RCC 7860 (cell line): ENCODE measurements at regions not wholly inside any gene's neighbourhood (a gene's known extent, or its start where the extent isn't known, plus 50 kb on each side); places are given as distances from the start of the nearest gene placed in this dataset.

Experiments used
- DNase-seq: peaks from one replicate; pipeline ENCODE4 v3.0.0-alpha.2; 2015; ENCODE audit warnings: low spot score
- FAIRE-seq: peaks from 2 replicates; lab custom pipeline; 2012; peaks lifted over from hg19 to GRCh38; lab: Jason Lieb, UNC

DNA sequence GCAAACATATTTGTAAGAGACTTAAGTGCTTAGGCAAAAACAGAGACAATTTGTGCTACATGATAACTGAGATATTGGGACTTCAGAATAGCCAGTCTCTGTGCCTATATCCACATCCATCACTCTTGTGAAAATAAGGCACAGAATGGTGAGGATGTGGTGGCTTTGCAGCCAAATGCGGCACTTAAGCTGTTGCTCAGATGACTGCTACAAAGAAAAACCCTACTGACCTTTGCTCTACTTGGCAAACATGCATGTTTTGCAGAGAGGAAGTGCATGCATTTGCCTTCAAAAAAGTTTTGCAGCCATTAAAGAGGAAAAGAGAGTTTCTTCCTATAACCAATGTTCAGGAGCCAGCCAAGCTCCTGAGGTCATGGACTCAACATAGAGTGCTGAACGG, 675.0 kb upstream of the KIRREL3 start:
- no peak for FAIRE-seq
- no peak for DNase-seq

DNA sequence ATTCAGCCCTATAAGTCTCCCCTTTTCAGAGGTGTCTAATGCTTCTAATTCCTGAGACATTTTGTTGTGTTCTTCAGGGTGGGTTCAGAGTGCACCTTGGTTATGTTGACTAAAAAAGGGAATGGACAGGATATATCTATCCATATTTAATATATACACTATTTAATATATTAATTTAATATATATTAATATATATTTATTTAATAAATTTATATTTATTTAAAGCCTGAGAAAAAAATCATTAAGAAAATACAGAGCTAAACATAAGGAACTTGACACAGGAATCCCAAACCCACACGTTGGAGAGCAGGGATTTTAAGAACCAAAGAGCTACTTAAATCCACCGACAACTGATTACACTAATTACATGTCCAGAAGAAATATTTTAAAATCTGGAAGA, 674.2 kb upstream of the KIRREL3 start:
- FAIRE-seq (no peak), DNase-seq (no peak)

DNA sequence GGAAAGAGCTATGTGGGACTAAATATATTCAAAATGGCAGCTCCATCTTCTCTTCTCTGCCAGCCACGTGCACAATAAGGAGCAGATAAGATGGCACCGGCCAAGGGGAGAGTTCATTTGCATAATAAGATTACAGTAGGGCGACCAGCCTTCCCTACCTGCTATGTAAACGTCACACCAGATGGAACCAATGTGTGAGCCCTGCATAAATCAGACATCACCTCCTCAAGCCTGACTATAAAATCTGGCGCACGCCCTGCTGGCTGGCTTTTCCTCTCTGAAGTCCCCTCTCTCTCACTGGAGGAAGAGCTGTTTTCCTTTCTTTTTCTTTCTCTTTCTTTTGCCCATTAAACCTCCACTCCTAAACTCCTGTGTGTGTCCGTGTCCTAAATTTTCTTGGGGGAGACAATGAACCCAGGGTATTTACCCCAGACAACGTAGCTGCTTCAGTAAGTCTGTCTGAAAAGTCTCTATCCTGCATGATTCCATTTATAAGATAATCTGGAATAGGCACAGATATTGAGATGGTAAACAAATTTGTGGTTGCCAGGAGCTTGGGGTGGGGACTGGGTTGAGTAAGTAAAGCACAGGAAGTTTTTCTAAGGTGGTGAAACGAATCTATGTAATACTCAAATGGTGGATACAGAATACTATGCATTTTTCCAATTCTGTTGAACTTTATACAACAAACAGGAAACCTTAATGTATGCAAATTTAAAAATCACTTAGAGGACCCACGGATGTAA, 670.0 kb upstream of the KIRREL3 start:
- DNase-seq (no peak), FAIRE-seq (no peak)

DNA sequence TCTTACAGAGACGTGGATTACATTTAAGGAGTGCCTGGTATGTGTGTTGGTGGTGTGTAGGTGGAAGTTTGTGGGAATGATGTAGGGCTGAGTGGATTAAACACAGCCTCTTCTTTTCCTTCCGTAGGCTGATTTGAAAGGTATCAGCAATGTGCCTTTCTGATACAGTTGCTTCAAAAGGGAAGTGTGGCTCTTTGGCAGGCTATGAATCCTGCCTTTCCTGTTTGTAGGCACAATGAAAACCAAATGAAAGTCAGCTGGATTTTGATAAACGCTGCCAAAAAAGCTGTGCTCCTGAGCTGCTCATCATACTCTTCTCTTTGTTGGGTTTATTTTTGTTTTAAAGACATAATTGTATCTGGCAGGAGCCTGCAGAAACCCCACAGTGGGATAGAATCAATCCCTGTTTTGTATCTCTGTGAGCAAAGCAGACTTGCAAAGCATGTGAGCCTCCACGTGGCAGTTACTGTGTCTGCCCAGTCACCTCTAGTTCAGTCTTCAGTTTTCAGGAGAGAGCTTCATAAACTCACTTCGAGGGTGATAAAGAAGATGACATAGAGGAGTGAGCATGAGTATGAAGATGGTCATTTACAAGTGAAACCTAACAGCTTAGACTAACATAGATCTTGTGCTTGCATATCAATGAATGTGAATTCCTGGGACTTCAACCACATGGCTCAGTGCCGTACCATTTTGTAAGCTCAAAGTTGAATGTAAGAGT, 655.7 kb upstream of the KIRREL3 start:
- DNase-seq (no peak), FAIRE-seq (no peak)

DNA sequence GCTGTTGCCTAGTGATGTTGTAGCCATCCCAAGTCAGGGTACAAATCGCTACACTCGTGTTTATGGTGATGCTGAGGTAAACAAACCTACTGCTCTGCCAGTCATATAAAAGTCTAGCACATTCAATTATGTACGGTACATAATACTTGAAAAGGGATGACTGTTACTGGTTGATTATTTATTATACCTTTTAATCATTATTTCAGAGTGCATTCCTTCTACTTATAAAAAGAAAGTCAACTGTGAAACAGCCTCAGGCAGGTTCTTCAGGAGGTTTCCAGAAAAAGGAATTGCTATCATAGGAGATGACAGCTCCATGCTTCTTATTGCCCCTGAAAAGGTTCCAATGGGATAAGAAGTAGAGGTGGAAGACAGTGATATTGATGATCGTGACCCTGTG, 652.5 kb upstream of the KIRREL3 start:
- FAIRE-seq: no peak

DNA sequence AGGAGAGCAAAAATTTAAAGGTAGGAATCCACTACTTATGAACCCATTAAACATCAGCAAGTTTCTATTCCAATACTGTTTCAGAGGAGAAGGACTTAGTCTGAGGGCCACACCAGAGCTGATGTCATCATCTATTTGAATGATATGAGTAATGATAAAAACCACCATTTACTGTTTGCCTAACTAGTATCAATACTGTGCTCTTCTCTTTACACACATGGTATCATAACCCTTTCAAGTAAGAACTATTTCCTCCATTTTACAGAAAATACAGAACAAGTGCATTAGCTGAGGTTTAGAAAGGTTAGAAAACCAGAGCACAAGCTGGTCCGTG, 651.3 kb upstream of the KIRREL3 start:
- no peak for FAIRE-seq
- DNase-seq: no peak

More for the DNA sequence above, 652.5 kb upstream of the KIRREL3 start:
- DNase-seq: no peak

DNA sequence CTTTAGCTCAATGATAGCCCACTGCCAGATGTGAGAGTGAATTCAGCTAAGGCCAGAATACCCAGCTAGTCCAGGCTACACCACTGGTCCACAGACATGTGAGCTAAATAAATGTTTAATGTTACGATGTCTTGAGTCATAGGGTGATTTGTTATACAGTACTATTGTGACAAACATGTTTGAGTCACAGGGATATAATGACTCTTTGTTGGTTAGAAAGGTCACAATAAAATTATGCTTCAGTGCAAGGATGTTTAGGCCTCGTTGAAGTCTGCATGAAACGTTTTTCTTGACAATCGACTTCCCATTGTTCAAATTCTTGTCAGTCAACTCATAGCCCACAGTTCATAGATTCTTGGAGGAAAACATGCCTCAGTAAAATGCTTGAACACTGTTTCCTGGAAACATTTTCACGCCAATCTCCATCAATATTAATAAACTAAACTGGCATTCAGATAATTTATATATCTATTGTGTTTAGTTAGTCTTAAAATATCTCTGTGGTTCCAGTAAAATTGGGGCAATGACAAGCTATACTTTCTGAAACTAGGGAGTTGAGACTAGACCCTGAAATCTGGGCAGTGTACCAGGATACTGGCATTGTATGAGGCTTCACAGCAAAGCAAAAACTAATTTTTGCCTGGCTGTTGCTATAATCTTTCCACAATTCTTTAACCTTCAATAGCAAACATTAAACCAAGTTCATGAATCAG, 650.8 kb upstream of the KIRREL3 start:
- FAIRE-seq: no peak
- no peak for DNase-seq

DNA sequence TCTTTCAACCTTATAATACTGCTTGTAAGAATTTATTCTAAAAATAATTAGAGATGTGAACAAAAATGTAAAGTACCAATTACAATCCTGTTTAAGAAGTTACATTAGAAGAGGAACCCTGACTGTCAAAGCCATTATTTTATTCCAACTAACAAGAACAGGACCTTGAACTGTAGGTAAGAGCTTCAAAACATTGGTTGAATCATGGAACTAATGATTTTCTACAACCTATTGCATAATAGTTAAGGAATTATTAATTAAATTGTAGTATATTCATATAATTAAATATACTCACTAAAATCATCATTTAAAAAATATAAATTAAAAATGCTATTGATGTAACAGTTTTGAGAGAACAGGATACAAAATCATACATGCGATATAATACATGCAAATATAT, 649.4 kb upstream of the KIRREL3 start:
- no peak for FAIRE-seq

DNA sequence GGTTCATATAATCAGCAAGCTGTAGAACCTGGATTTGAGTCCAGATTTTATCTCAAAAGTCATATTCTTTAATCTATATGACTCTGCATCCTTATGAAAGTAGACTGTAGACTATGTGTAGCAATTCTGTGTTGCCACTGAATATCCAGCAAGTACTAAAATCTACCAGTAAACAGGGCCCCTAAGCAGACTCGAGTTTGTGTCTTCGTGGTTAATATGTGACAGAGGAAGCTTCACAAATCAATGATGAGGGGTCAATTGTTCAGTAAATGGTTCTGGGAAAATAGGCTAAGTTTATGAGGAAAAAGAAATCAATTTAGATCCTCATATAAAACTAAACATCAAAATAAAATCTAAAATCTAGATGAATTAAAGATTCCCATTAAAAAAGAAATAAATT, 648.5 kb upstream of the KIRREL3 start:
- DNase-seq: no peak
- FAIRE-seq: no peak

More for the DNA sequence above, 649.4 kb upstream of the KIRREL3 start:
- no peak for DNase-seq

DNA sequence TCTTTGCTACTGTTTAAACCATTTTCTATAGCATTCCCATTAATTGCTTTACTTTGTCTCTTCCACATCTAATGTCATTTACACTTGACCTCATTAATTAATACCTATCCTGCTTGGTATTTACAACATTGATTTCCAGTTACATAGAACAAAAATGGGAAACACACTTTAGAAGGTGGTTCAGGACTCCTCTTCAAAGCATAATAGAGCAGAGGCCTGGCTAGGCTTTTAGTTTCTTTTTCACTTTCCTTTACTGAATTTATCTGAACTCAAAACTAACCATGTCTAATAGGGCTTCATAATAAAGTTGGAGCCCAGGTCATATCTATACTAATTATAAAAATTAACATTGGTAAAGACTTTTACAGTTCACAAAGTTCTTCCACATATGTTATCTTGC, 648.0 kb upstream of the KIRREL3 start:
- FAIRE-seq (no peak), DNase-seq (no peak)

DNA sequence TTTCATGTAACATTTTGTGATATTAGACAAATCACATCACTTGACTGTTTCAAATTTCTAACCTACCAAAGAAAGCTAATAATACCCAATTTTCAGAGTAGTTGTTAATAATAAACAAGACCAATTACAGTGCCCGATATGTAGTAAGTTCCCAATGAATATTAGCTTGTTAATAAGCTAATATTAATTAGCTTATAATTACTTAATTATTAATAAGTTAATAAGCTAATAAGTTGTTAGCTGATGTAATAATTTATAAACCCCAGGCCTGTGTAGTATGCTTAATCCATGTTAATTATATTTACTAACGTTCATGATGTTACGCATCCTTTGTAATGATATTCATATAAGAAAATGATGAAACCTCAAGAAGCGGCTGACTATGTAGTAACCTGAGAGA, 643.8 kb upstream of the KIRREL3 start:
- FAIRE-seq (no peak), DNase-seq (no peak)

DNA sequence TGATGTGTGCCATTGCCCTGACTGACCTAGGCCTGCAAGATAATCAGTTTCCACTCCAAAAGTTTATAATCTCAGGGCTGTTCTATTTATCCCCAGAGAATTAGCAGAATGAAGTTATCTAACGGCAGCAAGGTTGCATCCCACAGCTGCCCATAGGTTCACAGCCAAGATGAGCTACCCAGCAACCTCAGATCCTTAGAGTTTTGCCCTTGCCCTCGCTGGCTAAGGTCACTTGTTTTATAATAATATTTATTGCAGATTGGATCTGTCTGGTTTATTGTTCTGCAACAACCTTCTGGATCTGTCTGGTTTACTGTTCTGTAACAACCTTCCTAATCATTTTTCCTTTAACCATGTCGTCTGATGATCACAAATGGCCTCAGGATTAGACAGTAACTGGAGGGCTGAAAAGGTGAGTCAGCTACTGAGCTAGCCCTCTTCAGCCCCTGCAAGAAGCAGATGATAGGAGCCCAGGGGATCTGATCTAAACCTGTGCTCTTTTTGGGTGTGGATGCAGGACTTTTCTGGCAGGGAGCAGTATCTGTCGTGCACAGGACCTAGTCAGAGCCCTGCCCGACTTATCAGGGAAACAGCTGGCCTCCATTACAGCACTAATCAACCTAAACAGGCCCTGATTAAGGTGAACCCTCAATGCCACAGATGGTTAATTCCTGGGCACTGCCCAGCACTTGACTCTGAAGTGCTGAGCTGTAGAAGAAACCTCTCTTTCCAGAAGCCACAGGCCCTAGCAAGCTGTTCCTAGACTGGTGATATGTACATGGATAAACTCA, 642.9 kb upstream of the KIRREL3 start:
- DNase-seq (no peak), FAIRE-seq (no peak)

DNA sequence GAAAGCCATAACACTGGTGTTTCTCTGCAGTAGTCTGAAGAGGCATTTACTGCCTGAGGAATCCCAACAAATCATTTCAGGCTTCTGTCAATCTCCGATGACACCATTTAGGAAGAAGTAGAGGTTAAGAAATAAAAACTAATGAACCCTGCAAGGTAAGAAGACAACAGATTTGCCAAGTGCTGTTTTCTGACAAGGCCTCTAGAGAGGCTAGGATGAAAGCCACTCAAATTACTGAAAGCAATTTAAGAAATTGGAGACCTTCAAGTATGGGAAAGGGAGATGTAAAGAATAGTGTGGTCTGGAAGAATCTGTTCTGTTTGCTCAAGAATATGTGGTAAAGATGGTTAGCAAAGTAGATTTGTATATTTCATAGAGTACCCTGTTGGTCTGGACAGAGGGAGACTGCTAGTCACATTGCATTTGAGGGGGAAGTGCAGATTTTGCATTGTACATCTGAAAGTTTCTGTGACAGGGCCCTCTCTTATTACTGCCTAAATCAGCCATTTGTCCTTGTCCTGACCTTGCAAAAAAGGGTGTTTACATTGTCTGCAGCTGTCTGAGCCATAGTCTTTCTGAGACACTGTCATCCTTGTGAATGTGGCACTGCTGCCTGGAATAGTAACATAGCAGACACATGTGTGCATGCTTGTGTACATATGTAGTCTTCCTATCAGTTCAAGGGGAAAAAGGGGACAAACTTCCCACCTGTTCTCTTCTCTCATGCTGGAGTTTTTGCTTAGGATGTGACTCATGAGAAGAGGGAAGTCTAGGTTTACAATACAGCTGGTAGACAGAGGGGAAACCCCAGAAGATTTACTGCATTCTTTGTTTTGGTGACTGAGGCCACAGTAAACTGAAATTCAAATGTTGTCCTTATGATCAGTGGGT, 640.2 kb upstream of the KIRREL3 start:
- DNase-seq: no peak

DNA sequence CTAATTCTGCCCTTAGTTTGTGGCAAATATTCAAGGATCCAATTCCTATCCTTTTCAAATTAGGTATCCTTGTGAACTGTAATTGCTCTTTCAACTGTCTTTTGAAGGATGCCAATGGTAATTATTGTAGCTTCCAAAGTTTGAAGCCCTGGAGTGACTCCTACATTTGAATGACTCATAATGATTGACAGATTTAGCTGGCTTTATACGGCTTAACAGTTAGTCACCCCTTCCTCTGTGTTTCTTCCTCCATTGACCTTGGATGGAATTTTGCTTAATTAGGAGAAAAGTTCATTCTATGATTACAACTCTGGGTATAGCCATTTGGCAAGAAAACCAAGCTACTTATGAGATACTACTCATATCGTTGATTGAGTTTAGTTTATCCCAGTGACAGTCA, 639.3 kb upstream of the KIRREL3 start:
- FAIRE-seq: no peak

More for the DNA sequence above, 640.2 kb upstream of the KIRREL3 start:
- no peak for FAIRE-seq

DNA sequence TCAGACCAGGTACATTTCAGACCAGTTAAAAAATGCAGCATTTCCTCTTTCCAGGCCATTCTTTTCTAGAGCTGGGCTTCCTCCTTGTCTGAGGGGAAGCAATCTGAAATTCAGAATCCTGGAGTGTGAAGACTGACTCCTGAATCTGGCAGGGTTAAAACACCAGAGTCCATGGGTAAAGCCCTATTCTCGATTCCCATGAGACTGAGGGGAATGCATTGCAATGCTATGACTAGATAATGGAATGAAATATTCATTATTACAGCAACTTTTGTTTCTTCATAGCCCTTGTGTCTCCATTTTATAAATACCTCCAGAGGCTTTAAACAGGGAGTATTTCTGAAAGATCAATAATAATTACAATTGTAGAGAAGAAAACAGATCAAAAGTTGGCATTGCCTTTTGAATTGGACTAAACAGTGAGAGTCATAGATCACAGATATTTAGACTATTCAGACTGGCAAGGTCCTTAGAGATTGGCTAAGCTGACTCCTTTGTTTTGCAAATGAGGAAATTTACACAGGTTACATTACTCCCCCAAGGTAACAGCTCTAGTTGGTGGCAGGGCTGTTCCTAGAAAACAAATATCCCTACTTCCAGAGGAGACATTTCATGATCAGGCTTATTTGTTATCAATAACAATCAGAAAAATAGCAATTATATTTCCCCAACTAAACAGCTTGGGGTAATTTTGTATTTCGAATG, 632.6 kb upstream of the KIRREL3 start:
- FAIRE-seq (no peak), DNase-seq (no peak)

More for the DNA sequence above, 639.3 kb upstream of the KIRREL3 start:
- DNase-seq: no peak

DNA sequence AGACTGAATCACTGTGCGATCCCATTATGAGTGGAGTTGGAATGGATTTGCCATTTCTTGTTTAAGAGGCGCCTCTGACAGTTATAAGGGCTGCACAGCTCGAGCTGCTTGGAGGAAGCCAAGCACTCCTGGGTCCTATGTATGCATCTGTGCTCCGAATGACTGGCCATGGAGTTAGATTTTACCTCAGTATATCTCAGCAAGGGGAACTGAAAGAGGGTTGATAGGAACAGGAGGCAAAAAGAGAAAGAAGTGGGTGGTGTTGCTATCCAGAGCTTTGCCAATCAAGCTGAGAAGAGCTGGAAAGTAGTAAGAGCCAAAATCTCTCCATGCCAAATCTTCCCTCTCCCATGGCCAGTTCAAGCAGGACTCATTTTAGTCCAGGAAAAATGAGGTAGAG, 632.0 kb upstream of the KIRREL3 start:
- DNase-seq (no peak), FAIRE-seq (no peak)

DNA sequence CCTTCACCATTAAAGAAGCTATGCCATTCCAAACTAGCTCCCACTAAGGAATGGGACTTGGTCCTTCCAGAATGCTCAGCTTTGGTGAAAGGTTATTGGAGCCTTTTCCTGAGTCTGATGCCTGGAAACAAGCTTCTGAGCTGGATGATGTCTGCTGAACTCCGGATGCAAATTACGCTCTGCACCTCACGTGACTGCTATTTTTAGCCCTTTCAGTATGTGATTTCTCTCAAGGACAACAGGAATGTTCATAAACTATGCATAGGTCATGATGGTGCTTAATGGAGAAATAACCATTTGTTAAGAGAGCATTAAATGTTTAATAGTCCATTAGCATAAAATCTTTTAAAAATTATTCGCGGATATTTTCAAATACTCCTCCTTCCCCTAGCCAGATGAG, 631.4 kb upstream of the KIRREL3 start:
- FAIRE-seq (no peak), DNase-seq (no peak)

DNA sequence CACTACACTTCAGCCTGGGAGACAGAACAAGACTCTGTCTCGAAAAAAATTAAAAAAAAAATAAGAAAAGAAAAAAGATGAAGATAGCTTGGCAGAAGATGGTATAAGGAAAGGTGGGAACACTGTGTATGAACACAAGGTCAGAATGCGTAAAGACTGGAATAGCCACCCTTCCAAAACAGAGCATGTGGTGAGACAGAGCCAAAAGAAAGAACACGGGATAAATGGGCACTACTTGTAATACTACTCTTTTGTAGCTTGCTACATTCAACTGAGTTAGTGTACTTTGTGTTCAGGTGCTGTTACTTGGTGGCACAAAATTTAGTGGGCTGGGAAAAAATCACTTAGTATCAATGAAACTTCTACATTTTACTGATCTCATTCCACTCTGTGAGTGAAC, 628.6 kb upstream of the KIRREL3 start:
- DNase-seq (no peak), FAIRE-seq (no peak)

DNA sequence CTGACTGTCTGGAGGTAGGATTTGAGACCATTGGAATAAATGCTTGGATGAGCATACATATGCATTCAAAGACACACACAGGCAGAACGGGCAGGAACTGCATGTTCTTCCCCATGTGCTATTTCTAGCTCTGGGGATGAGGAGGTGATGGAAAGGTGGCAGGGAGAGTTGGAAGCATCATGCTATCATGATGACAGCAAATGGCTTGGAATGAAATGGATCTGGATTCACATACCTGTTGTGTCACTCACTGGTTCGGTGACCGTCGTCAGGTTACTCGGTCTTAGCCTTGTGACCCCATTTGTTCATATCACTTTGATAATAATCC, 627.9 kb upstream of the KIRREL3 start:
- FAIRE-seq: no peak
- no peak for DNase-seq
